Endothelial cell of umbilical vein (primary cell): ENCODE measurements at regions not wholly inside any gene's neighbourhood (a gene's known extent, or its start where the extent isn't known, plus 50 kb on each side); places are given as distances from the start of the nearest gene placed in this dataset.

Experiments
- BruUV-seq: library from RNA; stranded (reverse); fragments of 400-500 nt; replicated peaks from 2 replicates; lab custom pipeline; 2021; lab: Mats Ljungman, UMichigan
- CTCF ChIA-PET: fragments of 300-600, 350-600 bp; sonication (Branson Sonifier 250); formaldehyde crosslinking; loops from one replicate; lab custom pipeline; 2021; ENCODE audit warnings: antibody characterized with exemption, inconsistent platforms; lab: Charles Lee
- POLR2A ChIA-PET: fragments of 300-600, 350-600 bp; sonication (Branson Sonifier 250); formaldehyde crosslinking; loops from one replicate; lab custom pipeline; 2021; ENCODE audit warnings: antibody characterized with exemption, inconsistent platforms; lab: Charles Lee
- DNase-seq: peaks from one replicate; pipeline ENCODE4 v3.0.0-alpha.2; 2011; ENCODE audit warnings: low read depth, low spot score
- FAIRE-seq: peaks from 2 replicates; lab custom pipeline; 2011; peaks lifted over from hg19 to GRCh38; lab: Jason Lieb, UNC
- H2AFZ ChIP-seq: 2 replicates; pipeline ENCODE4 v1.6.0; 2012; ENCODE audit warnings: low read depth, low read length, control low read depth, inconsistent platforms
- H3K27ac ChIP-seq: 2 replicates; pipeline ENCODE4 v1.5.1; 2011; ENCODE audit warnings: low read depth, mild to moderate bottlenecking, control low read depth, low read length, moderate library complexity; ENCODE audit not compliant: insufficient read depth
- H3K27me3 ChIP-seq, 2 experiments: 2 replicates each; pipeline versions ENCODE4 v1.6.0 to v1.6.1; 2011; ENCODE audit warnings: low read length in 2 of 2, mixed read lengths in 1 of 2; ENCODE audit not compliant: control insufficient read depth in 2 of 2, insufficient read depth in 2 of 2
- H3K36me3 ChIP-seq, 2 experiments: 2 replicates in 1 of 2; 3 replicates in 1 of 2; pipeline ENCODE4 v1.5.1; 2011; ENCODE audit warnings: low read length in 2 of 2, mild to moderate bottlenecking in 1 of 2, moderate library complexity in 1 of 2; ENCODE audit not compliant: control insufficient read depth in 2 of 2, insufficient read depth in 2 of 2; ENCODE audit errors: extremely low read depth in 1 of 2
- H3K4me1 ChIP-seq: 3 replicates; pipeline ENCODE4 v1.5.1; 2011; ENCODE audit warnings: mild to moderate bottlenecking, low read length; ENCODE audit not compliant: control insufficient read depth, insufficient read depth; ENCODE audit errors: extremely low read depth
- H3K4me2 ChIP-seq: 2 replicates; pipeline ENCODE4 v1.6.1; 2011; ENCODE audit warnings: low read length, control low read depth, mixed read lengths; ENCODE audit not compliant: insufficient read depth
- H3K4me3 ChIP-seq, 3 experiments: fragments of 200-600 bp in 1 of 3; sonication (generic), shearing (Covaris generic) in 1 of 3; replicated peaks in 1 of 3; 2 replicates each; pipeline ENCODE4 v1.5.1; 2011 to 2016; ENCODE audit warnings: control low read depth in 3 of 3, low read length in 3 of 3, mild to moderate bottlenecking in 2 of 3, inconsistent platforms in 1 of 3, low read depth in 1 of 3, moderate library complexity in 1 of 3; ENCODE audit not compliant: insufficient read depth in 1 of 3
- H3K79me2 ChIP-seq: 2 replicates; pipeline ENCODE4 v1.6.0; 2012; ENCODE audit warnings: low read length, inconsistent platforms; ENCODE audit not compliant: control insufficient read depth, insufficient read depth
- H3K9ac ChIP-seq: replicated peaks from 2 replicates; pipeline ENCODE3; 2011; ENCODE audit warnings: low read length, control low read depth; ENCODE audit not compliant: insufficient read depth; ENCODE audit errors: extremely low read depth
- H3K9me1 ChIP-seq: replicated peaks from 3 replicates; pipeline ENCODE4 v1.6.0; 2011; ENCODE audit warnings: mild to moderate bottlenecking, low read length; ENCODE audit not compliant: control insufficient read depth, insufficient read depth; ENCODE audit errors: extremely low read depth
- H3K9me3 ChIP-seq: replicated peaks from 2 replicates; pipeline ENCODE4 v1.5.1; 2012; ENCODE audit warnings: low read length, inconsistent platforms; ENCODE audit not compliant: control insufficient read depth, insufficient read depth
- H4K20me1 ChIP-seq: replicated peaks from 2 replicates; pipeline ENCODE3; 2011; ENCODE audit warnings: mild to moderate bottlenecking, low read length; ENCODE audit not compliant: control insufficient read depth, insufficient read depth; ENCODE audit errors: extremely low read depth
- CTCF ChIP-seq, 2 donors: IDR thresholded peaks; 1 replicate in 1 of 2; 2 replicates in 1 of 2; pipeline ENCODE4 v1.5.1; 2011; ENCODE audit warnings: low read length in 2 of 2, mild to moderate bottlenecking in 2 of 2, moderate library complexity in 2 of 2, control low read depth in 1 of 2, inconsistent platforms in 1 of 2, low read depth in 1 of 2; ENCODE audit not compliant: insufficient read depth in 1 of 2; ENCODE audit errors: extremely low read depth in 1 of 2
- EZH2 ChIP-seq: IDR thresholded peaks from 2 replicates; pipeline ENCODE4 v1.6.1; 2012; ENCODE audit warnings: borderline replicate concordance, low read depth, mild to moderate bottlenecking, moderate library complexity, low read length, inconsistent platforms; ENCODE audit not compliant: severe bottlenecking
- FOS ChIP-seq: IDR thresholded peaks from 2 replicates; pipeline ENCODE4 v1.6.1; 2011; ENCODE audit warnings: mild to moderate bottlenecking, low read length, moderate library complexity, borderline replicate concordance; ENCODE audit not compliant: insufficient read depth
- GATA2 ChIP-seq: IDR thresholded peaks from 2 replicates; pipeline ENCODE4 v1.7.0; 2011; ENCODE audit warnings: low read depth, mild to moderate bottlenecking, moderate library complexity, mixed read lengths, low read length; ENCODE audit not compliant: insufficient read length, insufficient read depth
- JUN ChIP-seq: IDR thresholded peaks from 2 replicates; pipeline ENCODE4 v1.6.1; 2011; ENCODE audit warnings: borderline replicate concordance, low read depth; ENCODE audit not compliant: insufficient read length, insufficient read depth
- MAX ChIP-seq: IDR thresholded peaks from 2 replicates; pipeline ENCODE4 v1.6.1; 2011; ENCODE audit not compliant: insufficient read depth, insufficient read length
- MYC ChIP-seq: IDR thresholded peaks from one replicate; pipeline ENCODE4 v1.6.1; 2011; ENCODE audit warnings: mild to moderate bottlenecking, low read depth, low read length
- POLR2A ChIP-seq: IDR thresholded peaks from 2 replicates; pipeline ENCODE4 v1.6.1; 2012; ENCODE audit warnings: low read depth, mild to moderate bottlenecking, control low read depth, low read length
- POLR2AphosphoS5 ChIP-seq: IDR thresholded peaks from 2 replicates; pipeline ENCODE4 v1.6.1; 2012; ENCODE audit warnings: low read depth, mild to moderate bottlenecking, control low read depth, low read length, moderate library complexity; ENCODE audit not compliant: insufficient read depth
- dilution Hi-C: fragments of 300-500 bp; cut with MboI; formaldehyde crosslinking; loops from one replicate; pipeline ENCODE4 v1.15.0; 2019; ENCODE audit warnings: low sequenced_read_pairs; ENCODE audit not compliant: extremely low pct_ligation_motif_present
- intact Hi-C: fragments of 100-400 bp; cut with micrococcal nuclease; formaldehyde crosslinking; loops from one replicate; pipeline ENCODE4 v1.10.0; 2022

GRCh38 chr4:14844061-14844460 lies 158.2 kb upstream of the CPEB2 start:
- TF ChIP-seq FOS, result no peak
- TF ChIP-seq EZH2, result no peak
- no peak for TF ChIP-seq CTCF (IDR thresholded peaks at IDR 0.05; ENCODE audit: extremely low read depth in 1 of 2, insufficient read depth in 1 of 2, low read depth in 1 of 2, low read length in 2 of 2)
- no peak for TF ChIP-seq GATA2
- TF ChIP-seq MAX, result no peak
- TF ChIP-seq POLR2A, result no peak
- TF ChIP-seq MYC, result no peak
- TF ChIP-seq POLR2AphosphoS5, result no peak
- no peak for TF ChIP-seq JUN
- no peak overlapping the region for H3K4me2 ChIP-seq
- no peak overlapping the region for H3K27ac ChIP-seq
- no peak overlapping the region for H2AFZ ChIP-seq
- no peaks in the 10 kb centered on the region for H3K9me3 ChIP-seq
- ChIA-PET POLR2A (no interaction called here), CTCF (no interaction called here)
- no peak overlapping the region for H3K9ac ChIP-seq
- intact Hi-C loops (no loop called here), dilution Hi-C loops (no loop called here)
- no peaks in the 10 kb centered on the region for H3K27me3 ChIP-seq
- FAIRE-seq, result no peak
- no peaks in the 10 kb centered on the region for H3K79me2 ChIP-seq
- no peaks in the 10 kb centered on the region for H3K36me3 ChIP-seq
- no peak for DNase-seq
- H4K20me1 ChIP-seq, result no peaks in the 10 kb centered on the region
- H3K4me3 ChIP-seq, result no peak overlapping the region
- BruUV-seq, result no TSS peak
- no peaks in the 10 kb centered on the region for H3K9me1 ChIP-seq
- H3K4me1 ChIP-seq, result no peaks in the 10 kb centered on the region
